Liver (tissue), 3 donors: ENCODE measurements at regions not wholly inside any gene's neighbourhood (a gene's known extent, or its start where the extent isn't known, plus 50 kb on each side); places are given as distances from the start of the nearest gene placed in this dataset.

ENCODE experiments used
- ATF3 ChIP-seq: IDR thresholded peaks from 2 replicates; pipeline ENCODE4 v1.6.1; 2016; ENCODE audit warnings: antibody characterized with exemption
- CTCF ChIP-seq: fragments of 150-350 bp; IDR thresholded peaks from 2 replicates; pipeline ENCODE4 v1.5.1; 2017; ENCODE audit warnings: improper control_type of control experiment, low read depth, low read length; ENCODE audit not compliant: missing input control
- EGR1 ChIP-seq, 2 donors: IDR thresholded peaks; 2 replicates each; pipeline ENCODE4 v1.6.1; 2016 to 2018; ENCODE audit warnings: antibody characterized with exemption in 2 of 2, low read depth in 2 of 2
- GABPA ChIP-seq, 2 donors: IDR thresholded peaks in 1 of 2; conservative IDR thresholded peaks in 1 of 2; 2 replicates each; pipeline ENCODE4 v1.6.1; 2016; ENCODE audit warnings: antibody characterized with exemption in 2 of 2, mild to moderate bottlenecking in 1 of 2, moderate library complexity in 1 of 2
- HNF4A ChIP-seq, 2 donors: conservative IDR thresholded peaks; 2 replicates each; pipeline ENCODE4 v1.6.1; 2016; ENCODE audit warnings: antibody characterized with exemption in 2 of 2, mild to moderate bottlenecking in 2 of 2
- JUND ChIP-seq, 2 donors: IDR thresholded peaks; 2 replicates each; pipeline ENCODE4 v1.6.1; 2016; ENCODE audit warnings: antibody characterized with exemption in 2 of 2
- MAX ChIP-seq: IDR thresholded peaks from 2 replicates; pipeline ENCODE4 v1.6.1; 2016; ENCODE audit warnings: antibody characterized with exemption
- RAD21 ChIP-seq, 2 donors: IDR thresholded peaks; 2 replicates each; pipeline ENCODE4 v1.6.1; 2016; ENCODE audit warnings: antibody characterized with exemption in 2 of 2, mild to moderate bottlenecking in 2 of 2
- TF ChIP-seq, protein P1 (sequence below): IDR thresholded peaks from 2 replicates; pipeline ENCODE4 v1.6.1; 2016; ENCODE audit warnings: antibody characterized with exemption
- TF ChIP-seq, protein P2 (sequence below): IDR thresholded peaks from 2 replicates; pipeline ENCODE4 v1.6.1; 2016; ENCODE audit warnings: antibody characterized with exemption, mild to moderate bottlenecking
- donor health status: healthy.
- donor health status: healthy.

DNA sequence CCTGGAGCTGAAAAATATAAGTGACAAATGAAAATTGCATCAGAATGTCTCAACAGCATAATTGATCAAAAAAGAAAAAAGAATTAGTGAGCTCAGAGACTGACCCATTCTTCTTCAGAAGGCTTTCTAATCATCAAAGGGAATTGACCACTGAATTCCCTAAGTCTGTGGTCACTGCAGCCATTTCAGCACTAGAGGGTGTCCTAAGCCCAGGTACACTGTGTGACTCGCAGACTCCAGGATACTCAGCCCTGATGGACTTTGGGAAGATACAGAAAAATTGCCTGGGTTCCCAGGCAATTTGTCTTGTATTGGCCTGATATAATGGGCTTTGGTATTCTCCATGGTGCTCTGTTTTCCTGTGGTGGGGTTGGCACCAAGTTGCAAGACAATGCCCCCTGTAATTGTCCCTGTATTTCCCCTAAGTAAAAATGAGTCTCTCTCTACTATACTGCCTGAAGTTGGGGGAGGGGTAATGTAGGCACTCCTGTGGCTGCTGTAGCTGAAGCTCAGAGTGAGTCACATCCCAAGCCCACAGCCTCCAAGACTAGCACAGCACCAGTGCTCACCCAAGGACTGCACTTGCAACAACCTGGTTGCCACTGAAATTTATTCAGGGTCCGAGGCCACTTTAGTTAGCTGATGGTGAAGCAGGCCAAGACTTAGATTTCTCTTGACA lies 256.0 kb upstream of the STAC start:
- peak; percentile 64 for TF ChIP-seq CTCF
- TF ChIP-seq ATF3, result no peak
- TF ChIP-seq EGR1 (IDR thresholded peaks at IDR 0.05; ENCODE audit: low read depth in 2 of 2), result no peak
- TF ChIP-seq, protein P1, sequence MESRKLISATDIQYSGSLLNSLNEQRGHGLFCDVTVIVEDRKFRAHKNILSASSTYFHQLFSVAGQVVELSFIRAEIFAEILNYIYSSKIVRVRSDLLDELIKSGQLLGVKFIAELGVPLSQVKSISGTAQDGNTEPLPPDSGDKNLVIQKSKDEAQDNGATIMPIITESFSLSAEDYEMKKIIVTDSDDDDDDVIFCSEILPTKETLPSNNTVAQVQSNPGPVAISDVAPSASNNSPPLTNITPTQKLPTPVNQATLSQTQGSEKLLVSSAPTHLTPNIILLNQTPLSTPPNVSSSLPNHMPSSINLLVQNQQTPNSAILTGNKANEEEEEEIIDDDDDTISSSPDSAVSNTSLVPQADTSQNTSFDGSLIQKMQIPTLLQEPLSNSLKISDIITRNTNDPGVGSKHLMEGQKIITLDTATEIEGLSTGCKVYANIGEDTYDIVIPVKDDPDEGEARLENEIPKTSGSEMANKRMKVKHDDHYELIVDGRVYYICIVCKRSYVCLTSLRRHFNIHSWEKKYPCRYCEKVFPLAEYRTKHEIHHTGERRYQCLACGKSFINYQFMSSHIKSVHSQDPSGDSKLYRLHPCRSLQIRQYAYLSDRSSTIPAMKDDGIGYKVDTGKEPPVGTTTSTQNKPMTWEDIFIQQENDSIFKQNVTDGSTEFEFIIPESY, result no peak
- peak; percentile 88 to 90 for TF ChIP-seq RAD21 (IDR thresholded peaks at IDR 0.05)
- TF ChIP-seq HNF4A (conservative IDR thresholded peaks at IDR 0.05), result no peak
- TF ChIP-seq, protein P2, sequence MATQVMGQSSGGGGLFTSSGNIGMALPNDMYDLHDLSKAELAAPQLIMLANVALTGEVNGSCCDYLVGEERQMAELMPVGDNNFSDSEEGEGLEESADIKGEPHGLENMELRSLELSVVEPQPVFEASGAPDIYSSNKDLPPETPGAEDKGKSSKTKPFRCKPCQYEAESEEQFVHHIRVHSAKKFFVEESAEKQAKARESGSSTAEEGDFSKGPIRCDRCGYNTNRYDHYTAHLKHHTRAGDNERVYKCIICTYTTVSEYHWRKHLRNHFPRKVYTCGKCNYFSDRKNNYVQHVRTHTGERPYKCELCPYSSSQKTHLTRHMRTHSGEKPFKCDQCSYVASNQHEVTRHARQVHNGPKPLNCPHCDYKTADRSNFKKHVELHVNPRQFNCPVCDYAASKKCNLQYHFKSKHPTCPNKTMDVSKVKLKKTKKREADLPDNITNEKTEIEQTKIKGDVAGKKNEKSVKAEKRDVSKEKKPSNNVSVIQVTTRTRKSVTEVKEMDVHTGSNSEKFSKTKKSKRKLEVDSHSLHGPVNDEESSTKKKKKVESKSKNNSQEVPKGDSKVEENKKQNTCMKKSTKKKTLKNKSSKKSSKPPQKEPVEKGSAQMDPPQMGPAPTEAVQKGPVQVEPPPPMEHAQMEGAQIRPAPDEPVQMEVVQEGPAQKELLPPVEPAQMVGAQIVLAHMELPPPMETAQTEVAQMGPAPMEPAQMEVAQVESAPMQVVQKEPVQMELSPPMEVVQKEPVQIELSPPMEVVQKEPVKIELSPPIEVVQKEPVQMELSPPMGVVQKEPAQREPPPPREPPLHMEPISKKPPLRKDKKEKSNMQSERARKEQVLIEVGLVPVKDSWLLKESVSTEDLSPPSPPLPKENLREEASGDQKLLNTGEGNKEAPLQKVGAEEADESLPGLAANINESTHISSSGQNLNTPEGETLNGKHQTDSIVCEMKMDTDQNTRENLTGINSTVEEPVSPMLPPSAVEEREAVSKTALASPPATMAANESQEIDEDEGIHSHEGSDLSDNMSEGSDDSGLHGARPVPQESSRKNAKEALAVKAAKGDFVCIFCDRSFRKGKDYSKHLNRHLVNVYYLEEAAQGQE, result no peak
- no peak for TF ChIP-seq JUND (IDR thresholded peaks at IDR 0.05)
- no peak for TF ChIP-seq MAX
- no peak for TF ChIP-seq GABPA (IDR thresholded peaks at IDR 0.05 in 1 of 2, conservative IDR thresholded peaks at IDR 0.05 in 1 of 2)
